Breast epithelium (tissue), 3 donors: ENCODE measurements at regions not wholly inside any gene's neighbourhood (a gene's known extent, or its start where the extent isn't known, plus 50 kb on each side); places are given as distances from the start of the nearest gene placed in this dataset.

Experiments used
- CTCF ChIP-seq, 3 donors: fragments of 450-650 bp; IDR thresholded peaks; one replicate each; pipeline ENCODE4 v1.5.1; 2016 to 2017; ENCODE audit warnings: antibody characterized with exemption in 3 of 3, mild to moderate bottlenecking in 3 of 3, moderate library complexity in 3 of 3
- POLR2AphosphoS5 ChIP-seq, 3 donors: sonication (generic); formaldehyde crosslinking; IDR thresholded peaks; one replicate each; pipeline ENCODE4 v1.6.1; 2017; ENCODE audit warnings: antibody characterized with exemption in 3 of 3

GRCh38 chr2:198776616-198777406 lies 680.9 kb downstream of the SATB2 start:
- no peak for TF ChIP-seq CTCF (IDR thresholded peaks at IDR 0.05)
- no peak for TF ChIP-seq POLR2AphosphoS5 (IDR thresholded peaks at IDR 0.05)
